Motor neuron (in vitro differentiated cells): ENCODE measurements at regions not wholly inside any gene's neighbourhood (a gene's known extent, or its start where the extent isn't known, plus 50 kb on each side); places are given as distances from the start of the nearest gene placed in this dataset.

ENCODE experiments used
- ATAC-seq, 8 experiments: fragments of 200-7000 bp; cut with Tn5 transposase; replicated peaks in 6 of 8; 2 replicates each; pipeline ENCODE4 v1.8.0; 2021; ENCODE audit warnings: mild to moderate bottlenecking in 8 of 8, moderate library complexity in 8 of 8
- H3K27ac ChIP-seq, 2 donors: fragments of 250-450 bp; sonication (Bioruptor Pico); 2 replicates each; pipeline ENCODE4 v1.9.0; 2021; ENCODE audit warnings: antibody characterized with exemption in 2 of 2, mild to moderate bottlenecking in 2 of 2, moderate library complexity in 1 of 2
- H3K4me1 ChIP-seq, 2 donors: fragments of 250-450 bp; sonication (Bioruptor Pico); replicated peaks in 1 of 2; 2 replicates each; pipeline ENCODE4 v1.6.1; 2021; ENCODE audit warnings: antibody characterized with exemption in 2 of 2, mild to moderate bottlenecking in 2 of 2, moderate library complexity in 1 of 2
- H3K4me3 ChIP-seq, 5 donors: fragments of 250-450 bp; sonication (Bioruptor Pico); 2 replicates each; pipeline ENCODE4 v1.9.0; 2021; ENCODE audit warnings: antibody characterized with exemption in 5 of 5, mild to moderate bottlenecking in 5 of 5, moderate library complexity in 4 of 5
- WGBS, 10 experiments: fragments of 450-650 bp; shearing (Covaris generic); methylation state at CpG; one replicate each; pipeline ENCODE4 v1.0.0; 2022; 5-methylcytosine and 5-hydroxymethylcytosine counted together
- in situ Hi-C, 9 experiments: fragments of 400-800 bp; cut with MboI; loops; one replicate each; pipeline ENCODE4 v1.15.0; 2021; ENCODE audit warnings: low sequenced_read_pairs in 9 of 9, low pct_unique_long_range_greater_than_20kb in 2 of 9; ENCODE audit not compliant: unreplicated experiment in 9 of 9

- Histone ChIP-seq H3K27ac (no peak overlapping the region), H3K4me3 (no peak overlapping the region), H3K4me1 (peaks cover 0 to 5% of the 10 kb centered on the region in 2 donors)
- no peak for ATAC-seq
- 0 to 82% (median 45%) methylated on average over 1 to 3 of the region's 3 CpGs for WGBS, 10 experiments
- in situ Hi-C loops: no loop called here
Measured at GRCh38 chr15:55015093-55015445, 181.7 kb downstream of the RSL24D1 start.

GRCh38 chr15:55014391-55015092 is 182.2 kb downstream of the RSL24D1 start:
- Histone ChIP-seq H3K27ac (no peak overlapping the region), H3K4me1 (peaks cover 0 to 5% of the 10 kb centered on the region in 2 donors), H3K4me3 (no peak overlapping the region)
- ATAC-seq: no peak
- 0 to 60% (median 26%) methylated on average over 1 of the region's 1 CpG; no CpG with 5 or more reads in 2 of the 10 experiments for WGBS, 10 experiments
- in situ Hi-C loops: no loop called here

- WGBS, 10 experiments: 2 to 60% (median 21%) methylated on average over 1 to 4 of the region's 4 CpGs; no CpG with 5 or more reads in 2 of the 10 experiments
- Histone ChIP-seq H3K4me3 (no peak overlapping the region), H3K4me1 (no peaks in the 10 kb centered on the region), H3K27ac (no peak overlapping the region)
- in situ Hi-C loops: no loop called here
- ATAC-seq: peak in 4 of 8 experiments; percentile 45 to 67 (median 54)
Measured at GRCh38 chr15:55008421-55008820, 188.3 kb downstream of the RSL24D1 start.

GRCh38 chr15:55007561-55007960 is 189.2 kb downstream of the RSL24D1 start:
- 0 to 78% (median 0%) methylated on average over 1 to 4 of the region's 5 CpGs; no CpG with 5 or more reads in 5 of the 10 experiments for WGBS, 10 experiments
- ATAC-seq: no peak

GRCh38 chr15:55005679-55006078 is 191.1 kb downstream of the RSL24D1 start:
- in situ Hi-C loops: no loop called here
- ATAC-seq: no peak
- no peak overlapping the region for H3K27ac ChIP-seq
- H3K4me1 ChIP-seq: no peaks in the 10 kb centered on the region
- H3K4me3 ChIP-seq: no peak overlapping the region

More at GRCh38 chr15:55007561-55007960, 189.2 kb downstream of the RSL24D1 start:
- in situ Hi-C loops: no loop called here
- no peak overlapping the region for H3K27ac ChIP-seq
- H3K4me3 ChIP-seq: no peak overlapping the region
- H3K4me1 ChIP-seq: no peaks in the 10 kb centered on the region

- WGBS, 10 experiments: 4 to 90% (median 60%) methylated on average over 1 to 6 of the region's 9 CpGs; no CpG with 5 or more reads in 1 of the 10 experiments
- Histone ChIP-seq H3K4me3 (no peak overlapping the region), H3K4me1 (no peaks in the 10 kb centered on the region), H3K27ac (no peak overlapping the region)
- in situ Hi-C loops: no loop called here
- ATAC-seq: peak in 4 of 8 experiments; percentile 26 to 66 (median 64)
Measured at GRCh38 chr15:55003965-55004873, 192.5 kb downstream of the RSL24D1 start.

GRCh38 chr15:54998661-54999060 is 198.1 kb downstream of the RSL24D1 start:
- in situ Hi-C loops: no loop called here
- no peak for ATAC-seq
- WGBS, 10 experiments: 0 to 100% (median 45%) methylated on average over 1 of the region's 1 CpG; no CpG with 5 or more reads in 4 of the 10 experiments
- Histone ChIP-seq H3K4me3 (no peak overlapping the region), H3K27ac (no peak overlapping the region), H3K4me1 (no peaks in the 10 kb centered on the region)

- Histone ChIP-seq H3K4me3 (no peak overlapping the region), H3K4me1 (no peaks in the 10 kb centered on the region), H3K27ac (no peak overlapping the region)
- WGBS, 10 experiments: 0 to 100% (median 77%) methylated on average over 1 to 6 of the region's 7 CpGs; no CpG with 5 or more reads in 7 of the 10 experiments
- in situ Hi-C loops: no loop called here
- ATAC-seq: no peak
Measured at GRCh38 chr15:54990793-54991192, 205.9 kb downstream of the RSL24D1 start.

- Histone ChIP-seq H3K4me3 (no peak overlapping the region), H3K27ac (no peak overlapping the region), H3K4me1 (no peaks in the 10 kb centered on the region)
- in situ Hi-C loops: no loop called here
- WGBS, 10 experiments: 23 to 100% (median 79%) methylated on average over 1 to 3 of the region's 3 CpGs; no CpG with 5 or more reads in 2 of the 10 experiments
- ATAC-seq: no peak
Measured at GRCh38 chr15:54987881-54988280, 208.9 kb downstream of the RSL24D1 start.

GRCh38 chr15:54979964-54980363 is 216.8 kb downstream of the RSL24D1 start:
- Histone ChIP-seq H3K4me1 (no peaks in the 10 kb centered on the region), H3K27ac (no peak overlapping the region), H3K4me3 (no peak overlapping the region)
- ATAC-seq: peak in 1 of 8 experiments; percentile 20
- in situ Hi-C loops: no loop called here
- 0 to 73% (median 30%) methylated on average over 2 to 4 of the region's 4 CpGs; no CpG with 5 or more reads in 1 of the 10 experiments for WGBS, 10 experiments

GRCh38 chr15:54962637-54963036 is 234.1 kb downstream of the RSL24D1 start:
- no peak for ATAC-seq
- Histone ChIP-seq H3K4me1 (no peaks in the 10 kb centered on the region), H3K4me3 (no peak overlapping the region), H3K27ac (no peak overlapping the region)
- in situ Hi-C loops: no loop called here

- ATAC-seq: no peak
- WGBS, 10 experiments: 0 to 100% (median 48%) methylated on average over 1 to 2 of the region's 2 CpGs; no CpG with 5 or more reads in 1 of the 10 experiments
- Histone ChIP-seq H3K27ac (no peak overlapping the region), H3K4me1 (no peaks in the 10 kb centered on the region), H3K4me3 (no peak overlapping the region)
- in situ Hi-C loops: no loop called here
Measured at GRCh38 chr15:54960266-54960665, 236.5 kb downstream of the RSL24D1 start.

- in situ Hi-C loops: no loop called here
- no peak for ATAC-seq
- WGBS, 10 experiments: 0 to 91% (median 47%) methylated on average over 1 to 3 of the region's 3 CpGs; no CpG with 5 or more reads in 4 of the 10 experiments
Measured at GRCh38 chr15:54941417-54941816, 255.3 kb downstream of the RSL24D1 start.

More at GRCh38 chr15:54941417-54941816, 255.3 kb downstream of the RSL24D1 start:
- no peak overlapping the region for H3K4me3 ChIP-seq
- H3K4me1 ChIP-seq: no peaks in the 10 kb centered on the region
- no peak overlapping the region for H3K27ac ChIP-seq
